HEK293T (cell line): ENCODE measurements at regions not wholly inside any gene's neighbourhood (a gene's known extent, or its start where the extent isn't known, plus 50 kb on each side); places are given as distances from the start of the nearest gene placed in this dataset.
"Not testable (repeated sequence)": the region's sequence is repeated elsewhere in the genome, so short reads cannot be mapped to it uniquely, and the experiment has no call there.

Experiments used
- CTCF ChIA-PET: fragments of 350-600 bp; formaldehyde crosslinking; extraction: SDS; loops from one replicate; lab custom pipeline; 2021; ENCODE audit warnings: antibody characterized with exemption, inconsistent platforms; lab: Yijun Ruan, JAX
- POLR2A ChIA-PET: fragments of 350-600 bp; formaldehyde crosslinking; extraction: SDS; loops from one replicate; lab custom pipeline; 2020; ENCODE audit warnings: antibody characterized with exemption, inconsistent platforms; lab: Yijun Ruan, JAX
- DNase-seq: peaks from one replicate; pipeline ENCODE4 v3.0.0; 2012; ENCODE audit warnings: mixed read lengths; ENCODE audit errors: extremely low spot score
- ARNT ChIP-seq: fragments of 450-650 bp; IDR thresholded peaks from 2 replicates; pipeline ENCODE4 v1.6.1; 2017; ENCODE audit warnings: mild to moderate bottlenecking
- BHLHE40 ChIP-seq: fragments of 450-650 bp; IDR thresholded peaks from 2 replicates; pipeline ENCODE4 v1.6.1; 2016; ENCODE audit warnings: mild to moderate bottlenecking, moderate library complexity, borderline replicate concordance
- CTBP1 ChIP-seq: fragments of 450-650 bp; IDR thresholded peaks from 2 replicates; pipeline ENCODE4 v1.6.1; 2016; ENCODE audit warnings: borderline replicate concordance
- ELF4 ChIP-seq: fragments of 450-650 bp; IDR thresholded peaks from 2 replicates; pipeline ENCODE4 v1.6.1; 2017; ENCODE audit warnings: antibody characterized with exemption
- FOXA1 ChIP-seq: fragments of 450-650 bp; IDR thresholded peaks from 2 replicates; pipeline ENCODE4 v1.6.1; 2016; ENCODE audit warnings: mild to moderate bottlenecking
- FOXK2 ChIP-seq: fragments of 450-650 bp; IDR thresholded peaks from 2 replicates; pipeline ENCODE4 v1.6.1; 2016; ENCODE audit warnings: mild to moderate bottlenecking
- FOXM1 ChIP-seq: fragments of 450-650 bp; IDR thresholded peaks from 2 replicates; pipeline ENCODE4 v1.6.1; 2017; ENCODE audit warnings: mild to moderate bottlenecking, borderline replicate concordance
- HDGF ChIP-seq: fragments of 450-650 bp; IDR thresholded peaks from 2 replicates; pipeline ENCODE4 v1.6.1; 2017; ENCODE audit warnings: antibody characterized with exemption, borderline replicate concordance
- L3MBTL2 ChIP-seq: fragments of 450-650 bp; conservative IDR thresholded peaks from 2 replicates; pipeline ENCODE4 v1.6.1; 2016; ENCODE audit warnings: mild to moderate bottlenecking
- LEF1 ChIP-seq: fragments of 450-650 bp; IDR thresholded peaks from 2 replicates; pipeline ENCODE4 v1.6.1; 2017; ENCODE audit warnings: mild to moderate bottlenecking, borderline replicate concordance
- NFRKB ChIP-seq: fragments of 450-650 bp; IDR thresholded peaks from 2 replicates; pipeline ENCODE4 v1.6.1; 2016; ENCODE audit warnings: mild to moderate bottlenecking, moderate library complexity
- PKNOX1 ChIP-seq: fragments of 450-650 bp; IDR thresholded peaks from 2 replicates; pipeline ENCODE4 v1.6.1; 2016
- SP1 ChIP-seq: fragments of 450-650 bp; IDR thresholded peaks from 2 replicates; pipeline ENCODE4 v1.6.1; 2017
- SUZ12 ChIP-seq: fragments of 450-650 bp; IDR thresholded peaks from 2 replicates; pipeline ENCODE4 v1.6.1; 2016; ENCODE audit warnings: mild to moderate bottlenecking
- TARDBP ChIP-seq: fragments of 450-650 bp; IDR thresholded peaks from 2 replicates; pipeline ENCODE4 v1.6.1; 2016
- ZNF384 ChIP-seq: fragments of 450-650 bp; IDR thresholded peaks from 2 replicates; pipeline ENCODE4 v1.6.1; 2016

GRCh38 chr22:22380098-22381030, 128.2 kb downstream of the ZNF280B start:
- DNase-seq, result peak; percentile 74
- ChIA-PET CTCF (interaction anchor here (0.6 to 3.6 kb wide), 4 partner anchors 11 to 191 kb away, joined by 3 to 14 read pairs (median 4); no protein-coding TSS in a partner anchor), POLR2A (no interaction called here)
- TF ChIP-seq ARNT (no peak), SUZ12 (no peak), FOXK2 (no peak), CTBP1 (no peak)

- CTCF ChIA-PET, result interaction anchor here (0.6 to 0.7 kb wide), 3 partner anchors 90 to 190 kb away, joined by 4 to 7 read pairs (median 4); no protein-coding TSS in a partner anchor
- POLR2A ChIA-PET, DNase-seq: not testable (repeated sequence)
Observed at GRCh38 chr22:22381292-22381691, 127.2 kb downstream of the ZNF280B start.

- POLR2A ChIA-PET, result no interaction called here
- DNase-seq, result no peak
- CTCF ChIA-PET, result interaction anchor here (0.9 kb wide), 1 partner anchor 48 kb away, joined by 3 read pairs; no protein-coding TSS in a partner anchor
- TF ChIP-seq ARNT, result no peak
- TF ChIP-seq ZNF384, result no peak
Observed at GRCh38 chr22:22384267-22384666, 124.3 kb downstream of the ZNF280B start.

GRCh38 chr22:22384668-22385244, 123.8 kb downstream of the ZNF280B start:
- ChIA-PET POLR2A (no interaction called here), CTCF (interaction anchor here (0.9 kb wide), 1 partner anchor 48 kb away, joined by 3 read pairs; no protein-coding TSS in a partner anchor)
- TF ChIP-seq HDGF (no peak), TARDBP (no peak), ARNT (no peak), LEF1 (no peak), NFRKB (no peak), ZNF384 (no peak), PKNOX1 (no peak), FOXM1 (no peak), L3MBTL2 (no peak), ELF4 (no peak), BHLHE40 (no peak), SUZ12 (no peak), FOXA1 (no peak), FOXK2 (no peak), CTBP1 (no peak), SP1 (no peak)
- DNase-seq, result no peak

- ChIA-PET CTCF (no interaction called here), POLR2A (no interaction called here)
Observed at GRCh38 chr22:22386602-22387385, 121.7 kb downstream of the ZNF280B start.

GRCh38 chr22:22387386-22387736, 121.2 kb downstream of the ZNF280B start:
- TF ChIP-seq SP1 (no peak), HDGF (no peak), BHLHE40 (no peak), NFRKB (no peak), FOXM1 (no peak), L3MBTL2 (no peak), FOXA1 (no peak), ZNF384 (no peak), LEF1 (no peak), PKNOX1 (no peak), TARDBP (no peak)
- ChIA-PET POLR2A (no interaction called here), CTCF (no interaction called here)
- no peak for DNase-seq

More at GRCh38 chr22:22386602-22387385, 121.7 kb downstream of the ZNF280B start:
- no peak for TF ChIP-seq TARDBP
- TF ChIP-seq L3MBTL2, result no peak
- TF ChIP-seq HDGF, result no peak
- TF ChIP-seq PKNOX1, result no peak
- TF ChIP-seq FOXA1, result no peak
- TF ChIP-seq NFRKB, result no peak
- TF ChIP-seq SUZ12, result no peak
- no peak for TF ChIP-seq LEF1
- DNase-seq, result no peak
